Spleen (tissue), 7 donors: ENCODE measurements at regions not wholly inside any gene's neighbourhood (a gene's known extent, or its start where the extent isn't known, plus 50 kb on each side); places are given as distances from the start of the nearest gene placed in this dataset.

Experiments used
- CTCF ChIP-seq, 11 experiments: fragments of 200-600 bp in 7 of 11; fragments of 450-650 bp in 4 of 11; sonication (generic) in 4 of 11; IDR thresholded peaks in 8 of 11; conservative IDR thresholded peaks in 3 of 11; 1 replicate in 7 of 11; 2 replicates in 4 of 11; pipeline versions ENCODE4 v1.4.0 to v1.8.0; 2016 to 2021; ENCODE audit warnings: antibody characterized with exemption in 11 of 11, inconsistent platforms in 4 of 11, mild to moderate bottlenecking in 1 of 11
- POLR2A ChIP-seq, 3 donors: fragments of 450-650 bp; IDR thresholded peaks; one replicate each; pipeline ENCODE4 v1.5.1; 2017; ENCODE audit warnings: antibody characterized with exemption in 3 of 3, mild to moderate bottlenecking in 1 of 3
- donor health status: DM: no; HTN: no; CAD: no; lungs with moderate emphysema.
- donor health status: DM: no; HTN: no; CAD: no.
- donor health status: DM: no; HTN: no; CAD: no.

- TF ChIP-seq CTCF (IDR thresholded peaks at IDR 0.05 in 8 of 11, conservative IDR thresholded peaks at IDR 0.05 in 3 of 11) (no peak), POLR2A (IDR thresholded peaks at IDR 0.05) (no peak)
These were observed 118.0 kb upstream of the IGLL5 start for GRCh38 chr22:22769434-22770279.
